LNCAP (cell line): ENCODE measurements at regions not wholly inside any gene's neighbourhood (a gene's known extent, or its start where the extent isn't known, plus 50 kb on each side); places are given as distances from the start of the nearest gene placed in this dataset.

Source experiments
- TF ChIP-seq, protein P1 (sequence below): fragments of 450-650 bp; IDR thresholded peaks from 2 replicates; pipeline ENCODE4 v1.5.1; 2017; ENCODE audit warnings: mild to moderate bottlenecking

DNA sequence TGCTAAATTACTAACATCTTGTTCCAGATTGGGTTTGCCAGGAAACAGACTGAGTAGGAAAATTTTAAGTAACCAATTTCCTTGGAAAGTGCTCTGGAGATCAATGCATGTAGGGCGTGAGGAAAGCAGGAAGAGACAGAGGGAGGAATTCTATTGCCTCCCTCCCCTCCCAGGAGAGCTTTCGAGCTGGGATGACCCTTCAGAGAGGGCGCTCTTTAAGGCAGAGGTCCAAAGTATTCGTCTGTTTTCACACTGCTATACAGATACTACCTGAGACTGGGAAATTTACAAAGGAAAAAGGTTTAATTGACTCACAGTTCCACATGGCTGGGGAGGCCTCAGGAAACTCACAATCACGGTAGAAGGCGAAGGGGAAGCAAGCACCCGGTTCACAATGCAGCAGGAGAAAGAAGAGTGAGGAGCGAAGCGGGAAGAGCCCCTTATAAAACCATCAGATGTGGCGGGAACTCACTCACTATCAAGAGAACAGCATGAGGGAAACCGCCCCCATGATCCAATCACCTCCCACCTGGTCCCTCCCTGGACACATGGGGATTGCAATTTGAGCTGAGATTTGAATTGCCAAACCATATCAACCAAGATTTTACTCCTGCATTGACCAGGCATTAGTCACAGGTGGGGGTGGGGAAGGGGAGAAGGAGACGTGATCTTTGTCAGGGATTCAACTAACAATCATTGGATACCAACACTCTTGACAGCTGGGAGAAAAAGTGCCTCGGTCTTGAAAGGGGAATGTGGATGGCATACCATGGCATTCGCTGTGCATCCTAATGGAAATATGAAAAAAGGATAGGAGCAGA is 63.8 kb downstream of the SLITRK2 start:
- TF ChIP-seq, protein P1, sequence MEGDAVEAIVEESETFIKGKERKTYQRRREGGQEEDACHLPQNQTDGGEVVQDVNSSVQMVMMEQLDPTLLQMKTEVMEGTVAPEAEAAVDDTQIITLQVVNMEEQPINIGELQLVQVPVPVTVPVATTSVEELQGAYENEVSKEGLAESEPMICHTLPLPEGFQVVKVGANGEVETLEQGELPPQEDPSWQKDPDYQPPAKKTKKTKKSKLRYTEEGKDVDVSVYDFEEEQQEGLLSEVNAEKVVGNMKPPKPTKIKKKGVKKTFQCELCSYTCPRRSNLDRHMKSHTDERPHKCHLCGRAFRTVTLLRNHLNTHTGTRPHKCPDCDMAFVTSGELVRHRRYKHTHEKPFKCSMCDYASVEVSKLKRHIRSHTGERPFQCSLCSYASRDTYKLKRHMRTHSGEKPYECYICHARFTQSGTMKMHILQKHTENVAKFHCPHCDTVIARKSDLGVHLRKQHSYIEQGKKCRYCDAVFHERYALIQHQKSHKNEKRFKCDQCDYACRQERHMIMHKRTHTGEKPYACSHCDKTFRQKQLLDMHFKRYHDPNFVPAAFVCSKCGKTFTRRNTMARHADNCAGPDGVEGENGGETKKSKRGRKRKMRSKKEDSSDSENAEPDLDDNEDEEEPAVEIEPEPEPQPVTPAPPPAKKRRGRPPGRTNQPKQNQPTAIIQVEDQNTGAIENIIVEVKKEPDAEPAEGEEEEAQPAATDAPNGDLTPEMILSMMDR, result no peak

DNA sequence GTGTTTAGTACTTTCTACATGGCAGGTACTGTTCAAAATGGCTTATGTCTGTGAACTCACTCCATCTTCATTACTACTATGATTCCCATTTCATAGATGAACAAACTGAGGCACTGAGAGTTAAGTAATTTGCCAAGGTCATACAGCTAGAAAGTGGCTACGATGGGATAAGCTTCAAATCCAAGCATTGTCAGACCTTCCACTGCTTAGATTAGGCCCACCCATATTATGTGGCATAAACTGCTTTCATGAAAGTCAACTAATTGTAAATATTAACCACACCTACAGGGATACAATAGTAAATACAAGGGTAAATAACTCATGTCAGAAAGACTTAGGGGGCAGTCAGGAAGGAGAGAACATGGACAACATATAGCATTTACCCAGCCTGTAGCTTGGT is 68.8 kb downstream of the SLITRK2 start:
- TF ChIP-seq, protein P1, result no peak

DNA sequence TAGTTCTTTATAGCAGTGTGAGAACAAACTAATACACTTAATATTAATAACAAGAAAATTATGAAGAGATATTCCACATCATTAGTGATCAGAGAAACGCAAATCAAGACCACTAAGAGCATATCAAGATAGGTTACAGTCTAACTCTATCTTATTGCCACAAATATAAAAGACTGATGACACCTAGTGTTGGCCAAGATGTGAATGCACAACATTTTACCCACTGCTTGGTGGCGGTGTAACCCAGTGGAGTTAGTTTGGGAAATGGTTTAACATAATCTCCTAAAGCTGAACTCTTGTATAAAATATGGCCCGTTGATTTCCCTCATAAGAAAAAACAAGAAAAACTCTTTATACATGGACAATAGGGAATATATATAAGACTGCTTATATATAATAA is 92.4 kb downstream of the SLITRK2 start:
- TF ChIP-seq, protein P1, result no peak

DNA sequence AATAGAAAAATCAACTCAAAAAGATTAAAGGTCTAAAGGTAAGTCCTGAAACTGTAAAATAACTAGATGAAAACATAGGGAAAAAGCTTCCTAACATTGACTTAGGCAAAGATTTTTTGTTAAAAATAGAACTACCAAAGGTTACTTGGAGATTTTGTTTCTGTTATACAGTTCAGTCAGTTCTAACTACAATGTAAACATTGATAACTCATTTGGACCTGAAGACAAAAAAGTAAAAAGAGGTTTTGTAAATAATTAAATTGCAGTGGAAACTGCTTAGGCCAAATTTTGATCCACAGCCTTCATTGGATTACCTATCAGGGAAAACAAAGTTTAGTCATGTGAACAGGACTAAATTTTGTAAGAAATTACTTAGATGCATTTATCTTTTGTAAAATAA is 101.8 kb downstream of the SLITRK2 start:
- TF ChIP-seq, protein P1, result no peak

DNA sequence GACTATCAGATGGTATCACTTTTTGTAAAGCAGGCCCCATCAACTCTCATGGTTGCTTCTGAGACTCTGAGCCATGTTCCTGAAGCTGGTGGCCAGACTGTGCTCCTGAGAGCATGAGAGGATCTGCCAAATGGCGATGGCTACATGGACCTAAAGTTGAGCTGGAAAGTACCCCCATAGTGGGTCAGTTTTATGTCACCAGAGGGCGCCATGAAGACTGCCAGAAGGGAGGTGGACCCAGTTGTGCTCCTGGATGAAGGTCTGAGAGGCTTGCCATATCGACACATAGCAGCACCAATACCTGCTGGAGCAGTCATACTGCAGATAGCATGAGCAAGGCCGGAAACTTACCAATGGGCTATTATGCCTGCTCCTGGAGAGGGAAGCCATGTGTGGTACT is 105.7 kb downstream of the SLITRK2 start:
- TF ChIP-seq, protein P1, result no peak

DNA sequence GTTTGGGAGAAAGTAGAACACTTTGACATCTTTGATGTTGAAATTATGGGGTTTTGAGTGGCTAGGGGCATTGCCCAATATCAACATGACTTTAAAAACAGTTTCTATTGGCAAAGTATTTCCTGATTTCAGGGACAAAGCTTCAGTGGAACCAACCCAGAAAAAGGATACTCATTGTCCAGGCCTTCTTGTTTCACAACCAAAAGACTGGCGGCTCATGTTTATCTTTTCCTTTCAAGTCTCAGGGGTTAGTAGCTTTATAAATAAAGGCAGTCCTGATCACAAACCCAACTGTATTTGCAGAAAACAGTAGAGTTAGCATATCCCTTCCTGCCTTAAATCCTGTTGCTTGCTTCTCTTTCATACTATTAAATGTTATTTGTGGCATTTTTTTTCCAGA is 119.1 kb downstream of the SLITRK2 start:
- TF ChIP-seq, protein P1, result no peak

DNA sequence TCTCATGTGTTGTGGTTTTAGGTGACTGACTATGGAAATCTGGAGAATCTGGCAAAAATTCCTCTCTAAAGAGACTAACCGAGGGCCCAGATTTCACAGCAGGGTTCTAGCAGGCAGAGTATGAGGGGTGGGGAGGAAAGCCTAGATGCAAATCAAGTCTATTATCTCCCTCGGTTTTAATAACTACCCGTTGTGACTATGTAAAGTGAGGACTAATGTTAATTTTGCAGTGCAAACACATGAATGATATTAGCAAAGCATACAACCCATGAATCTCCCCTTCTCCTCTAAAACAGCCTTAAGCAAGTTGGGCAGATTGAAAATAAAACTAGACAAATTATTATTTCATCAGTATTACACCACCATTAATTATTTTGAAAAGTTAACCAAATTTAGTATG is 131.4 kb downstream of the SLITRK2 start:
- TF ChIP-seq, protein P1, result no peak
